Stomach (tissue), 4 donors: ENCODE measurements at regions not wholly inside any gene's neighbourhood (a gene's known extent, or its start where the extent isn't known, plus 50 kb on each side); places are given as distances from the start of the nearest gene placed in this dataset.

Experiments used
- EP300 ChIP-seq: sonication (generic); formaldehyde crosslinking; IDR thresholded peaks from one replicate; pipeline ENCODE4 v1.6.1; 2017; ENCODE audit warnings: antibody characterized with exemption
- POLR2A ChIP-seq, 4 donors: fragments of 450-650 bp; IDR thresholded peaks; one replicate each; pipeline ENCODE4 v1.6.1; 2016; ENCODE audit warnings: antibody characterized with exemption in 4 of 4, control low read depth in 2 of 4, mild to moderate bottlenecking in 1 of 4, moderate library complexity in 1 of 4
- POLR2AphosphoS5 ChIP-seq, 3 donors: sonication (generic); formaldehyde crosslinking; IDR thresholded peaks; one replicate each; pipeline ENCODE4 v1.6.1; 2016; ENCODE audit warnings: antibody characterized with exemption in 3 of 3
- TF ChIP-seq, protein P1 (sequence below), 7 experiments: fragments of 450-650 bp in 4 of 7; fragments of 200-600 bp in 3 of 7; sonication (generic) in 3 of 7; IDR thresholded peaks; one replicate each; pipeline ENCODE4 v1.5.1; 2016 to 2019; ENCODE audit warnings: antibody characterized with exemption in 7 of 7, control low read depth in 2 of 7, mild to moderate bottlenecking in 1 of 7

- TF ChIP-seq, protein P1, sequence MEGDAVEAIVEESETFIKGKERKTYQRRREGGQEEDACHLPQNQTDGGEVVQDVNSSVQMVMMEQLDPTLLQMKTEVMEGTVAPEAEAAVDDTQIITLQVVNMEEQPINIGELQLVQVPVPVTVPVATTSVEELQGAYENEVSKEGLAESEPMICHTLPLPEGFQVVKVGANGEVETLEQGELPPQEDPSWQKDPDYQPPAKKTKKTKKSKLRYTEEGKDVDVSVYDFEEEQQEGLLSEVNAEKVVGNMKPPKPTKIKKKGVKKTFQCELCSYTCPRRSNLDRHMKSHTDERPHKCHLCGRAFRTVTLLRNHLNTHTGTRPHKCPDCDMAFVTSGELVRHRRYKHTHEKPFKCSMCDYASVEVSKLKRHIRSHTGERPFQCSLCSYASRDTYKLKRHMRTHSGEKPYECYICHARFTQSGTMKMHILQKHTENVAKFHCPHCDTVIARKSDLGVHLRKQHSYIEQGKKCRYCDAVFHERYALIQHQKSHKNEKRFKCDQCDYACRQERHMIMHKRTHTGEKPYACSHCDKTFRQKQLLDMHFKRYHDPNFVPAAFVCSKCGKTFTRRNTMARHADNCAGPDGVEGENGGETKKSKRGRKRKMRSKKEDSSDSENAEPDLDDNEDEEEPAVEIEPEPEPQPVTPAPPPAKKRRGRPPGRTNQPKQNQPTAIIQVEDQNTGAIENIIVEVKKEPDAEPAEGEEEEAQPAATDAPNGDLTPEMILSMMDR (IDR thresholded peaks at IDR 0.05): no peak
- no peak for TF ChIP-seq POLR2A (IDR thresholded peaks at IDR 0.05)
- no peak for TF ChIP-seq EP300
- TF ChIP-seq POLR2AphosphoS5 (IDR thresholded peaks at IDR 0.05): no peak
Measured at GRCh38 chr6:44535446-44535845, 147.9 kb downstream of the CDC5L start.
